Gastrocnemius medialis (tissue), 4 donors: ENCODE measurements at regions not wholly inside any gene's neighbourhood (a gene's known extent, or its start where the extent isn't known, plus 50 kb on each side); places are given as distances from the start of the nearest gene placed in this dataset.

ENCODE experiments used
- CTCF ChIP-seq, 5 experiments: fragments of 450-650 bp in 3 of 5; fragments of 200-600 bp in 2 of 5; sonication (generic) in 2 of 5; IDR thresholded peaks in 4 of 5; conservative IDR thresholded peaks in 1 of 5; 1 replicate in 4 of 5; 2 replicates in 1 of 5; pipeline ENCODE4 v1.5.1; 2016 to 2019; ENCODE audit warnings: antibody characterized with exemption in 5 of 5, mild to moderate bottlenecking in 3 of 5, moderate library complexity in 3 of 5
- POLR2A ChIP-seq, 2 donors: fragments of 450-650 bp; IDR thresholded peaks; one replicate each; pipeline ENCODE4 v1.6.1; 2017; ENCODE audit warnings: antibody characterized with exemption in 2 of 2, mild to moderate bottlenecking in 2 of 2, moderate library complexity in 2 of 2

DNA sequence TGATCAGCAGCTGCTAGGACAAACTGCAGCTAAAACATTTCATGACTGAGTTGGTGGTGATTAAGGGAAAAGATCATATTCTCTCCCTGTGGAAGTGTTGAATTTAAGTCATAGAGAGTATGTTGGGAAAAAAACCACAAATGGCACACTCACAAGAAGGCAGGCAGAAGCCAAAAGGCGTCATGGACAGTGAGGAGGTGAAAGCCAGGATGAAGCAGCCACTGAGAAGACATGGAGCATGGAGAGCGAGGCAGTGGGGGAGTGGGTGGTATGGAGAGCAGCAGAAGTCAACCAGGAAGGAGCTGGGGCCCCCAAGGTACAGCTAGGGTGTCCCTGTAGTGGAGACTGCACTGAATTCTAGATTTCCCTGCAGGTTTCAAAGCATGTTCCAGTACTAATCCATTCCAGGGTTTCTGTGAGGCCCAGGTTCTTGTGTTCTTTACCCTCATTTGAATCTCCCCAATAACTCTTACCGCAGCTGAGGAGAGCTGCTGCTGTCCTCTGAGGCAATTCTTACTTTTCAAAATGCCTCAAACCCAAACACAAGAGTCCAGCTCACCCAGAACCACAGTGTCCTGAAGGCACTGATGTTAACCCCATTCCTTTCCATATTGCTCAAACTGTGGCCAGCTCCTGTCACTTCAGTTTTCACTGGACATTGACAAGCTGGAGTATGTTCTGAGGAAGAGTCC, 191.8 kb upstream of the E2F8 start:
- TF ChIP-seq CTCF (IDR thresholded peaks at IDR 0.05 in 4 of 5, conservative IDR thresholded peaks at IDR 0.05 in 1 of 5) (no peak), POLR2A (IDR thresholded peaks at IDR 0.05) (no peak)
